ENCODE measurements at regions not wholly inside any gene's neighbourhood (a gene's known extent, or its start where the extent isn't known, plus 50 kb on each side); places are given as distances from the start of the nearest gene placed in this dataset.

GRCh38 chr3:187957582-187957981 is 196.4 kb upstream of the LPP start:
- no peak for DNase-seq

- peak; percentile 67 for DNase-seq
Measured at GRCh38 chr3:187958432-187959003, 195.4 kb upstream of the LPP start.

GRCh38 chr3:187960820-187961219 is 193.1 kb upstream of the LPP start:
- DNase-seq = no peak

GRCh38 chr3:187961366-187961765 is 192.6 kb upstream of the LPP start:
- DNase-seq = no peak

- no peak for DNase-seq
Measured at GRCh38 chr3:187963003-187963676, 190.8 kb upstream of the LPP start.

GRCh38 chr3:187963677-187964385 is 190.1 kb upstream of the LPP start:
- no peak for DNase-seq

- no peak for DNase-seq
Measured at GRCh38 chr3:187964760-187965159, 189.2 kb upstream of the LPP start.

GRCh38 chr3:187966096-187966495 is 187.9 kb upstream of the LPP start:
- DNase-seq = no peak

GRCh38 chr3:187966636-187967406 is 187.1 kb upstream of the LPP start:
- no peak for DNase-seq

- no peak for DNase-seq
Measured at GRCh38 chr3:187967993-187968392, 186.0 kb upstream of the LPP start.

GRCh38 chr3:187968883-187969580 is 184.9 kb upstream of the LPP start:
- DNase-seq = peak; percentile 50

- DNase-seq = no peak
Measured at GRCh38 chr3:187969581-187969950, 184.4 kb upstream of the LPP start.

GRCh38 chr3:187970106-187970505 is 183.9 kb upstream of the LPP start:
- no peak for DNase-seq

- DNase-seq = no peak
Measured at GRCh38 chr3:187971629-187972028, 182.3 kb upstream of the LPP start.

GRCh38 chr3:187972454-187972853 is 181.5 kb upstream of the LPP start:
- no peak for DNase-seq

GRCh38 chr3:187973977-187974870 is 179.7 kb upstream of the LPP start:
- DNase-seq = no peak

GRCh38 chr3:187974871-187975271 is 179.1 kb upstream of the LPP start:
- DNase-seq = no peak

- no peak for DNase-seq
Measured at GRCh38 chr3:187975561-187976364, 178.2 kb upstream of the LPP start.

- no peak for DNase-seq
Measured at GRCh38 chr3:187976365-187976900, 177.5 kb upstream of the LPP start.

GRCh38 chr3:187977659-187978058 is 176.3 kb upstream of the LPP start:
- DNase-seq = no peak

Measured in CD4-positive, alpha-beta T cell treated with Interleukin-15 for 1 hour (primary cell).